Adrenal gland (tissue), 9 donors: ENCODE measurements at regions not wholly inside any gene's neighbourhood (a gene's known extent, or its start where the extent isn't known, plus 50 kb on each side); places are given as distances from the start of the nearest gene placed in this dataset.

Experiments used
- DNase-seq, 7 donors: peaks; one replicate each; pipeline ENCODE4 v3.0.0-alpha.2; 2019 to 2020
- H3K27ac ChIP-seq, 5 donors: fragments of 200-600 bp; sonication (generic) in 4 of 5; 1 replicate in 3 of 5; 2 replicates in 2 of 5; pipeline versions ENCODE4 v1.5.1 to v1.8.0; 2016 to 2020; ENCODE audit warnings: mild to moderate bottlenecking in 1 of 5
- H3K27me3 ChIP-seq: fragments of 200-600 bp; 2 replicates; pipeline ENCODE4 v1.8.0; 2021
- H3K36me3 ChIP-seq, 2 donors: fragments of 200-600 bp; replicated peaks in 1 of 2; 1 replicate in 1 of 2; 2 replicates in 1 of 2; pipeline versions ENCODE4 v1.5.1 to v1.8.0; 2018 to 2022
- H3K4me1 ChIP-seq, 2 donors: fragments of 200-600 bp; replicated peaks in 1 of 2; 1 replicate in 1 of 2; 2 replicates in 1 of 2; pipeline versions ENCODE4 v1.5.1 to v1.8.0; 2018 to 2021
- H3K4me3 ChIP-seq, 4 donors: fragments of 200-600 bp; sonication (generic) in 3 of 4; one replicate each; pipeline ENCODE4 v1.5.1; 2016 to 2018
- H3K9me3 ChIP-seq, 3 donors: fragments of 200-600 bp; sonication (generic) in 1 of 3; replicated peaks in 1 of 3; 1 replicate in 2 of 3; 2 replicates in 1 of 3; pipeline versions ENCODE4 v1.5.1 to v1.8.0; 2016 to 2021
- CTCF ChIP-seq, 6 experiments: fragments of 450-650 bp in 4 of 6; fragments of 200-600 bp in 2 of 6; sonication (generic) in 1 of 6; IDR thresholded peaks; 1 replicate in 5 of 6; 2 replicates in 1 of 6; pipeline versions ENCODE4 v1.5.1 to v1.8.0; 2016 to 2021; ENCODE audit warnings: antibody characterized with exemption in 6 of 6, mild to moderate bottlenecking in 2 of 6, moderate library complexity in 1 of 6
- POLR2A ChIP-seq, 2 donors: fragments of 450-650 bp; IDR thresholded peaks; one replicate each; pipeline ENCODE4 v1.6.1; 2017; ENCODE audit warnings: antibody characterized with exemption in 2 of 2, mild to moderate bottlenecking in 2 of 2, moderate library complexity in 1 of 2
- WGBS, 4 donors: extraction: QIAGEN DNeasy Blood & Tissue Kit in 2 of 4; methylation state at CpG; one replicate each; pipeline versions ENCODE4 v1.1.5 to v1.1.7; 2013 to 2017; 5-methylcytosine and 5-hydroxymethylcytosine counted together
- intact Hi-C, 2 donors: fragments of 100-400 bp; cut with DNase I; formaldehyde crosslinking; loops; one replicate each; pipeline versions ENCODE4 v1.14.1 to v1.15.0; 2022 to 2023
- donor health status: healthy with polysubstance abuse.
- donor health status: Bipolar disorder and iron deficiency.
- donor health status: DM: yes; HTN: yes; CAD: no.
- donor health status: DM: no; HTN: no; CAD: no.
- donor health status: DM: no; HTN: no; CAD: no.

GRCh38 chr6:37558646-37559045 is 59.0 kb upstream of the CCDC167 start:
- Histone ChIP-seq H3K36me3 (no peaks in the 10 kb centered on the region), H3K27ac (no peak overlapping the region), H3K27me3 (no peaks in the 10 kb centered on the region), H3K9me3 (no peaks in the 10 kb centered on the region), H3K4me3 (no peak overlapping the region), H3K4me1 (no peaks in the 10 kb centered on the region)
- TF ChIP-seq CTCF (IDR thresholded peaks at IDR 0.05) (no peak), POLR2A (IDR thresholded peaks at IDR 0.05) (no peak)
- intact Hi-C loops: no loop called here
- WGBS, 4 donors: 78 to 89% (median 86%) methylated on average over 6 to 14 of the region's 14 CpGs
- DNase-seq: no peak

- 88 to 97% (median 93%) methylated on average over 5 of the region's 5 CpGs for WGBS, 4 donors
- no peaks in the 10 kb centered on the region for H3K36me3 ChIP-seq
- intact Hi-C loops: no loop called here
- no peak overlapping the region for H3K4me3 ChIP-seq
- H3K27ac ChIP-seq: no peak overlapping the region
- no peaks in the 10 kb centered on the region for H3K27me3 ChIP-seq
- no peak for TF ChIP-seq CTCF (IDR thresholded peaks at IDR 0.05)
- no peaks in the 10 kb centered on the region for H3K4me1 ChIP-seq
- H3K9me3 ChIP-seq: no peaks in the 10 kb centered on the region
- no peak for DNase-seq
Measured at GRCh38 chr6:37558168-37558567, 58.5 kb upstream of the CCDC167 start.

- Histone ChIP-seq H3K36me3 (no peaks in the 10 kb centered on the region), H3K9me3 (no peaks in the 10 kb centered on the region), H3K4me3 (no peak overlapping the region), H3K27me3 (no peaks in the 10 kb centered on the region), H3K27ac (no peak overlapping the region), H3K4me1 (no peaks in the 10 kb centered on the region)
- WGBS, 4 donors: 77 to 92% (median 87%) methylated on average over 7 to 8 of the region's 8 CpGs
- no peak for TF ChIP-seq CTCF (IDR thresholded peaks at IDR 0.05)
- no peak for TF ChIP-seq POLR2A (IDR thresholded peaks at IDR 0.05)
- DNase-seq: no peak
- intact Hi-C loops: no loop called here
Measured at GRCh38 chr6:37557645-37558114, 58.0 kb upstream of the CCDC167 start.

GRCh38 chr6:37556881-37557644 is 57.4 kb upstream of the CCDC167 start:
- Histone ChIP-seq H3K4me1 (no peaks in the 10 kb centered on the region), H3K27me3 (no peaks in the 10 kb centered on the region), H3K36me3 (no peaks in the 10 kb centered on the region), H3K27ac (no peak overlapping the region), H3K9me3 (no peaks in the 10 kb centered on the region), H3K4me3 (no peak overlapping the region)
- TF ChIP-seq POLR2A (IDR thresholded peaks at IDR 0.05): no peak
- TF ChIP-seq CTCF (IDR thresholded peaks at IDR 0.05): no peak
- DNase-seq: no peak
- intact Hi-C loops: no loop called here
- 71 to 84% (median 76%) methylated on average over 3 to 15 of the region's 15 CpGs for WGBS, 4 donors
